ENCODE measurements at regions not wholly inside any gene's neighbourhood (a gene's known extent, or its start where the extent isn't known, plus 50 kb on each side); places are given as distances from the start of the nearest gene placed in this dataset.

- TF ChIP-seq, protein P1, sequence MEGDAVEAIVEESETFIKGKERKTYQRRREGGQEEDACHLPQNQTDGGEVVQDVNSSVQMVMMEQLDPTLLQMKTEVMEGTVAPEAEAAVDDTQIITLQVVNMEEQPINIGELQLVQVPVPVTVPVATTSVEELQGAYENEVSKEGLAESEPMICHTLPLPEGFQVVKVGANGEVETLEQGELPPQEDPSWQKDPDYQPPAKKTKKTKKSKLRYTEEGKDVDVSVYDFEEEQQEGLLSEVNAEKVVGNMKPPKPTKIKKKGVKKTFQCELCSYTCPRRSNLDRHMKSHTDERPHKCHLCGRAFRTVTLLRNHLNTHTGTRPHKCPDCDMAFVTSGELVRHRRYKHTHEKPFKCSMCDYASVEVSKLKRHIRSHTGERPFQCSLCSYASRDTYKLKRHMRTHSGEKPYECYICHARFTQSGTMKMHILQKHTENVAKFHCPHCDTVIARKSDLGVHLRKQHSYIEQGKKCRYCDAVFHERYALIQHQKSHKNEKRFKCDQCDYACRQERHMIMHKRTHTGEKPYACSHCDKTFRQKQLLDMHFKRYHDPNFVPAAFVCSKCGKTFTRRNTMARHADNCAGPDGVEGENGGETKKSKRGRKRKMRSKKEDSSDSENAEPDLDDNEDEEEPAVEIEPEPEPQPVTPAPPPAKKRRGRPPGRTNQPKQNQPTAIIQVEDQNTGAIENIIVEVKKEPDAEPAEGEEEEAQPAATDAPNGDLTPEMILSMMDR (IDR thresholded peaks at IDR 0.05) = no peak
- no peak for TF ChIP-seq POLR2A (IDR thresholded peaks at IDR 0.05)
- no peak for ATAC-seq
- intact Hi-C loops (cut with DNase I) = no loop called here
- 75% methylated on average over 8 of the region's 8 CpGs for WGBS (ENCODE audit: insufficient coverage, low coverage, low lambda C conversion rate, missing lambda C conversion rate)
- no peaks in the 10 kb centered on the region for H3K4me1 ChIP-seq
- DNase-seq = no peak
- H3K4me3 ChIP-seq = no peak overlapping the region
- no peaks in the 10 kb centered on the region for H3K27me3 ChIP-seq
- H3K9me3 ChIP-seq = no peaks in the 10 kb centered on the region
- no peaks in the 10 kb centered on the region for H3K36me3 ChIP-seq
- H3K27ac ChIP-seq = no peak overlapping the region
Observed at GRCh38 chr10:36094096-36094495, 452.0 kb upstream of the FZD8 start.

GRCh38 chr10:36092116-36092515 is 450.0 kb upstream of the FZD8 start:
- TF ChIP-seq, protein P1 (IDR thresholded peaks at IDR 0.05) = no peak
- TF ChIP-seq POLR2A (IDR thresholded peaks at IDR 0.05) = no peak
- ATAC-seq (no peak), DNase-seq (no peak)
- Histone ChIP-seq H3K4me1 (no peaks in the 10 kb centered on the region), H3K27me3 (no peaks in the 10 kb centered on the region), H3K36me3 (no peaks in the 10 kb centered on the region), H3K27ac (no peak overlapping the region), H3K4me3 (no peak overlapping the region), H3K9me3 (no peaks in the 10 kb centered on the region)
- WGBS (ENCODE audit: insufficient coverage, low coverage, low lambda C conversion rate, missing lambda C conversion rate) = 81% methylated on average over 7 of the region's 7 CpGs
- intact Hi-C loops (cut with DNase I) = no loop called here

- Histone ChIP-seq H3K9me3 (no peaks in the 10 kb centered on the region), H3K4me3 (no peak overlapping the region), H3K27me3 (no peaks in the 10 kb centered on the region), H3K36me3 (no peaks in the 10 kb centered on the region), H3K27ac (no peak overlapping the region), H3K4me1 (no peaks in the 10 kb centered on the region)
- TF ChIP-seq POLR2A (IDR thresholded peaks at IDR 0.05) = no peak
- TF ChIP-seq, protein P1 (IDR thresholded peaks at IDR 0.05) = no peak
- DNase-seq (no peak), ATAC-seq (no peak)
- 84% methylated on average over 3 of the region's 3 CpGs for WGBS (ENCODE audit: insufficient coverage, low coverage, low lambda C conversion rate, missing lambda C conversion rate)
- intact Hi-C loops (cut with DNase I) = no loop called here
Observed at GRCh38 chr10:36091007-36091406, 448.9 kb upstream of the FZD8 start.

GRCh38 chr10:36089790-36090440 is 447.8 kb upstream of the FZD8 start:
- H3K36me3 ChIP-seq = no peaks in the 10 kb centered on the region
- no peak for DNase-seq
- no peaks in the 10 kb centered on the region for H3K27me3 ChIP-seq
- H3K9me3 ChIP-seq = no peaks in the 10 kb centered on the region
- WGBS (ENCODE audit: insufficient coverage, low coverage, low lambda C conversion rate, missing lambda C conversion rate) = 55% methylated on average over 2 of the region's 2 CpGs
- no peak overlapping the region for H3K4me3 ChIP-seq
- no peaks in the 10 kb centered on the region for H3K4me1 ChIP-seq
- TF ChIP-seq, protein P1 (IDR thresholded peaks at IDR 0.05) = no peak
- no peak for TF ChIP-seq POLR2A (IDR thresholded peaks at IDR 0.05)
- H3K27ac ChIP-seq = no peak overlapping the region
- intact Hi-C loops (cut with DNase I) = no loop called here
- no peak for ATAC-seq

All from right lobe of liver (tissue), 6 donors.